Pancreas (tissue), 10 donors: ENCODE measurements at regions not wholly inside any gene's neighbourhood (a gene's known extent, or its start where the extent isn't known, plus 50 kb on each side); places are given as distances from the start of the nearest gene placed in this dataset.
A peak's percentile ranks its signal among the peaks of the same experiment; 100 is the strongest.

Source experiments
- ATAC-seq, 4 donors: fragments of 200-7000 bp; cut with Tn5 transposase; one replicate each; pipeline versions ENCODE4 v1.8.0 to v1.9.1; 2020; ENCODE audit warnings: mild to moderate bottlenecking in 4 of 4, moderate library complexity in 4 of 4
- DNase-seq, 6 donors: peaks; one replicate each; pipeline ENCODE4 v3.0.0-alpha.2; 2020
- FAIRE-seq: peaks from 2 replicates; lab custom pipeline; 2012; peaks lifted over from hg19 to GRCh38; lab: Jason Lieb, UNC
- H3K27ac ChIP-seq, 4 donors: fragments of 200-600 bp; sonication (generic); 1 replicate in 3 of 4; 2 replicates in 1 of 4; pipeline versions ENCODE4 v1.5.0 to v1.8.0; 2020
- H3K27me3 ChIP-seq, 4 donors: fragments of 200-600 bp; one replicate each; pipeline ENCODE4 v1.8.0; 2021
- H3K36me3 ChIP-seq, 3 donors: fragments of 200-600 bp; sonication (generic) in 1 of 3; one replicate each; pipeline versions ENCODE4 v1.5.0 to v1.8.0; 2020 to 2021
- H3K4me1 ChIP-seq, 3 donors: fragments of 200-600 bp; one replicate each; pipeline ENCODE4 v1.8.0; 2021
- H3K4me3 ChIP-seq, 4 donors: fragments of 200-600 bp; sonication (generic) in 2 of 4; one replicate each; pipeline versions ENCODE4 v1.5.0 to v1.8.0; 2020 to 2021
- H3K9me3 ChIP-seq, 4 donors: fragments of 200-600 bp; one replicate each; pipeline ENCODE4 v1.8.0; 2021
- CTCF ChIP-seq, 4 donors: fragments of 200-600 bp; sonication (generic) in 3 of 4; IDR thresholded peaks; one replicate each; pipeline versions ENCODE4 v1.5.0 to v1.8.0; 2021; ENCODE audit warnings: antibody characterized with exemption in 4 of 4
- WGBS, 2 donors: extraction: QIAGEN DNeasy Blood & Tissue Kit; methylation state at CpG; one replicate each; pipeline ENCODE4 v1.1.7; 2013; 5-methylcytosine and 5-hydroxymethylcytosine counted together
- intact Hi-C, 3 donors: fragments of 100-400 bp; cut with DNase I; formaldehyde crosslinking; loops; one replicate each; pipeline versions ENCODE4 v1.11.1 to v1.14.2; 2022
- donor health status: healthy with polysubstance abuse.
- donor health status: DM: no; HTN: no; CAD: no; lungs with moderate emphysema.
- donor health status: DM: no; HTN: no; CAD: no.
- donor health status: control.
- donor health status: control.
- donor health status: Bipolar disorder and iron deficiency.
- donor health status: DM: yes; HTN: yes; CAD: no.
- donor health status: DM: no; HTN: no; CAD: no.
- donor health status: DM: no; HTN: no; CAD: no.
- donor health status: DM: yes; HTN: yes; CAD: no.

GRCh38 chr7:114212721-114213429 lies 201.7 kb upstream of the FOXP2 start:
- no peaks in the 10 kb centered on the region for H3K27me3 ChIP-seq
- DNase-seq = no peak
- H3K9me3 ChIP-seq = no peaks in the 10 kb centered on the region
- ATAC-seq = peak in 2 of 4 donors; percentile 33 to 69
- H3K4me3 ChIP-seq = no peak overlapping the region
- TF ChIP-seq CTCF (IDR thresholded peaks at IDR 0.05) = no peak
- H3K4me1 ChIP-seq = peaks cover 0 to 3% (median 0%) of the 10 kb centered on the region in 3 donors
- WGBS, 2 donors = 60 to 64% methylated on average over 1 of the region's 1 CpG
- no peak overlapping the region for H3K27ac ChIP-seq
- intact Hi-C loops = no loop called here
- no peaks in the 10 kb centered on the region for H3K36me3 ChIP-seq
- no peak for FAIRE-seq

- intact Hi-C loops = no loop called here
- DNase-seq = no peak
- WGBS, 2 donors = 60 to 65% methylated on average over 1 of the region's 1 CpG
Observed at GRCh38 chr7:114209968-114210367, 204.6 kb upstream of the FOXP2 start.

GRCh38 chr7:114206688-114207087 lies 207.9 kb upstream of the FOXP2 start:
- no peak for TF ChIP-seq CTCF (IDR thresholded peaks at IDR 0.05)
- H3K9me3 ChIP-seq = no peaks in the 10 kb centered on the region
- no peaks in the 10 kb centered on the region for H3K4me1 ChIP-seq
- H3K27ac ChIP-seq = no peak overlapping the region
- no peak overlapping the region for H3K4me3 ChIP-seq
- no peak for DNase-seq
- intact Hi-C loops = no loop called here
- no peak for ATAC-seq
- FAIRE-seq = no peak
- WGBS, 2 donors = 82 to 85% methylated on average over 1 of the region's 1 CpG
- H3K27me3 ChIP-seq = no peaks in the 10 kb centered on the region
- H3K36me3 ChIP-seq = no peaks in the 10 kb centered on the region

More at GRCh38 chr7:114209968-114210367, 204.6 kb upstream of the FOXP2 start:
- ATAC-seq (no peak), FAIRE-seq (no peak)
- Histone ChIP-seq H3K36me3 (no peaks in the 10 kb centered on the region), H3K4me1 (peaks cover 0 to 3% (median 0%) of the 10 kb centered on the region in 3 donors), H3K9me3 (no peaks in the 10 kb centered on the region), H3K27ac (no peak overlapping the region), H3K27me3 (no peaks in the 10 kb centered on the region), H3K4me3 (no peak overlapping the region)
- no peak for TF ChIP-seq CTCF (IDR thresholded peaks at IDR 0.05)

- H3K4me3 ChIP-seq = no peak overlapping the region
- H3K36me3 ChIP-seq = no peaks in the 10 kb centered on the region
- TF ChIP-seq CTCF (IDR thresholded peaks at IDR 0.05) = no peak
- no peaks in the 10 kb centered on the region for H3K27me3 ChIP-seq
- ATAC-seq = no peak
- FAIRE-seq = no peak
- peaks cover 0 to 6% (median 0%) of the 10 kb centered on the region in 3 donors for H3K4me1 ChIP-seq
- intact Hi-C loops = no loop called here
- DNase-seq = no peak
- 92 to 95% methylated on average over 1 of the region's 1 CpG for WGBS, 2 donors
- H3K27ac ChIP-seq = no peak overlapping the region
- H3K9me3 ChIP-seq = no peaks in the 10 kb centered on the region
Observed at GRCh38 chr7:114196517-114196916, 218.1 kb upstream of the FOXP2 start.

GRCh38 chr7:114190387-114190786 lies 224.2 kb upstream of the FOXP2 start:
- WGBS, 2 donors = 79 to 84% methylated on average over 2 of the region's 2 CpGs
- no peak for TF ChIP-seq CTCF (IDR thresholded peaks at IDR 0.05)
- Histone ChIP-seq H3K9me3 (no peaks in the 10 kb centered on the region), H3K27ac (no peak overlapping the region), H3K36me3 (no peaks in the 10 kb centered on the region), H3K4me3 (no peak overlapping the region), H3K27me3 (no peaks in the 10 kb centered on the region), H3K4me1 (peaks cover 0 to 6% (median 0%) of the 10 kb centered on the region in 3 donors)
- no peak for DNase-seq
- no peak for FAIRE-seq
- ATAC-seq = no peak
- intact Hi-C loops = no loop called here
